A673 (cell line): ENCODE measurements at regions not wholly inside any gene's neighbourhood (a gene's known extent, or its start where the extent isn't known, plus 50 kb on each side); places are given as distances from the start of the nearest gene placed in this dataset.

Experiments used
- CTCF ChIP-seq: fragments of 300-800, 200-600 bp; sonication (generic); conservative IDR thresholded peaks from 2 replicates; pipeline ENCODE4 v1.5.1; 2017; ENCODE audit warnings: low read depth, mild to moderate bottlenecking, antibody characterized with exemption, low read length, moderate library complexity, mixed read lengths
- EZH2 ChIP-seq: fragments of 200-600 bp; sonication (generic); IDR thresholded peaks from 2 replicates; pipeline ENCODE4 v1.6.1; 2017; ENCODE audit warnings: borderline replicate concordance, low read depth, mild to moderate bottlenecking, mixed read lengths, antibody characterized with exemption, low read length; ENCODE audit not compliant: poor library complexity, severe bottlenecking

- no peak for TF ChIP-seq EZH2
- no peak for TF ChIP-seq CTCF
These were observed 252.9 kb upstream of the SORCS1 start for GRCh38 chr10:107417446-107417845.
